ENCODE measurements at regions not wholly inside any gene's neighbourhood (a gene's known extent, or its start where the extent isn't known, plus 50 kb on each side); places are given as distances from the start of the nearest gene placed in this dataset.

DNA sequence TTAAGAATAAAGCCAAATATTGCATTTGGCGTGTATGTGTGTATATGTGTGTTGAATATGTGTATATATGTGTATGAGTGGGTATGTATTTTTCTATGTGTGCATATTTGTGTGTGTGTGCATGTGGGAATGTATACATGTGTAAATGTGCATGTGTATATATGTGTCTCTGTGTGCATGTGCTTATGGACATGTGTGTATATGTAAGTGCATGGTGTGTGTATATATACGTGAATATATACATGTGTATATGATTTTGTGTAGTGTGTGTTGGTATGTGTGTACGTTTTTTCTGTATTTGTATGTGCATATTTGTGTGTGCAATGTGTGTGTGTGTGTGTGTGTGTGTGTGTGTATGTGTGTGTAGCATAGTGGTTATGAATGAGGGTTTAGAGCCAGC, 1021.0 kb downstream of the AACS start:
- TF ChIP-seq, protein P1, sequence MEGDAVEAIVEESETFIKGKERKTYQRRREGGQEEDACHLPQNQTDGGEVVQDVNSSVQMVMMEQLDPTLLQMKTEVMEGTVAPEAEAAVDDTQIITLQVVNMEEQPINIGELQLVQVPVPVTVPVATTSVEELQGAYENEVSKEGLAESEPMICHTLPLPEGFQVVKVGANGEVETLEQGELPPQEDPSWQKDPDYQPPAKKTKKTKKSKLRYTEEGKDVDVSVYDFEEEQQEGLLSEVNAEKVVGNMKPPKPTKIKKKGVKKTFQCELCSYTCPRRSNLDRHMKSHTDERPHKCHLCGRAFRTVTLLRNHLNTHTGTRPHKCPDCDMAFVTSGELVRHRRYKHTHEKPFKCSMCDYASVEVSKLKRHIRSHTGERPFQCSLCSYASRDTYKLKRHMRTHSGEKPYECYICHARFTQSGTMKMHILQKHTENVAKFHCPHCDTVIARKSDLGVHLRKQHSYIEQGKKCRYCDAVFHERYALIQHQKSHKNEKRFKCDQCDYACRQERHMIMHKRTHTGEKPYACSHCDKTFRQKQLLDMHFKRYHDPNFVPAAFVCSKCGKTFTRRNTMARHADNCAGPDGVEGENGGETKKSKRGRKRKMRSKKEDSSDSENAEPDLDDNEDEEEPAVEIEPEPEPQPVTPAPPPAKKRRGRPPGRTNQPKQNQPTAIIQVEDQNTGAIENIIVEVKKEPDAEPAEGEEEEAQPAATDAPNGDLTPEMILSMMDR (IDR thresholded peaks at IDR 0.05): no peak
- TF ChIP-seq POLR2A (IDR thresholded peaks at IDR 0.05): no peak
